ENCODE measurements at regions not wholly inside any gene's neighbourhood (a gene's known extent, or its start where the extent isn't known, plus 50 kb on each side); places are given as distances from the start of the nearest gene placed in this dataset.

- DNase-seq (ENCODE audit: low spot score): no peak
These were observed 341.8 kb downstream of the TMEM182 start for GRCh38 chr2:103103678-103104077.

- DNase-seq (ENCODE audit: low spot score): no peak
These were observed 357.5 kb downstream of the TMEM182 start for GRCh38 chr2:103119352-103119751.

DNA sequence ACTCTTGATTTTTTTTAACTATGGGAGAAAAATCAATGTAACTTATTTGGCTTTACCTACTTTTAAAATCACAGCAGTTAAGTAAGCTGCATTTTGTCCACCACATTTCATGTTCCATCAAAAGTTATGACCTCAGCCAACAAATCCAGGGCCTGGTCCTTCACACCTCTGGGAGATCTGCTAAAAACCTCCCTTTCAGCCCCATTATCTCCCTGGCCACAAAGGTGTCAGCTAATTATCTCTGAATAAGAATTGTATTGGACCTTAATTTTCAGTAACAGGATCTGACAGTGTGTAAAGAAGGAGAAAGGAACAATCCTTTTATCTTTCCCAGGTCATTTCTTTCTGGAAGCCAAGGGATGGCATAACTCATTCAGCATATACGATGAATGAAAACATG, 359.3 kb downstream of the TMEM182 start:
- DNase-seq (ENCODE audit: low spot score): no peak

DNA sequence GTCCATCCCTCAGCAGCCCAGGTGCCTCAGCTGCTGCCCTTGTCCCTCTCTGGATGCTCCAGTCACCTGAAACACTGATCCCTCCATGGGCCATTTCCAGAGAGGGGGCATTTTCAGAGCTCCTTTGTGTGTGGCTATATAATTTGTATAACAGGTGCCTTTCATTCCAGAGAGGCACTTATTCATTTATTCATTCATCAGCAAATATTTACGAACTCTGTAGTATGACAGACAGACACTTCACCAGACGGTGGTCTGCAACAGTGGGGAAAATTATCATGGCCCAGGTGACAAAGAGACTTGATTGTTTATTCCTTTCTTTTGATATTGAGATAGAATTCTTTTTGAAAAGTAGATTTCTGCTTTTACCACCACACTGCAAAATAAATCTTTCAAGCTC, 361.7 kb downstream of the TMEM182 start:
- no peak for DNase-seq (ENCODE audit: low spot score)

DNA sequence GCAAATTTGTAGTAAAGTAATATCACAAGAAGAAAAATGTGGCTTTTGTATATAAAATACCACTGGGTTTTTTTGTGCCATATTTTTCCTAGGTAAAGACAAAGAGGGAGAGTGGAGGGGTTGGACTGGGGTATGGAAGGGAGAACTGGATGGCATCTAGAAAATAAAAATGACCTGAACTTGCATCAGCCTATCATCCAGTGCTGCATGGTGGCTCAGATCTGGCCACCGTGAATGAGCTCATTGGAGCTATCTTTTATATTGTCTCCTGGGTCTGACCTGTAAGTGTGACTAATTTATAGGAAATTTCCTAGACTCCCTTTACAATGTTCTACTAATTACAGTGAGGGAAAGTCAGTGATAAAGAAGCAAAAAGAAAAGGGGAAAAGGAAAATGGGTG, 369.0 kb downstream of the TMEM182 start:
- no peak for DNase-seq (ENCODE audit: low spot score)

- DNase-seq (ENCODE audit: low spot score): no peak
These were observed 370.8 kb downstream of the TMEM182 start for GRCh38 chr2:103132536-103133217.

DNA sequence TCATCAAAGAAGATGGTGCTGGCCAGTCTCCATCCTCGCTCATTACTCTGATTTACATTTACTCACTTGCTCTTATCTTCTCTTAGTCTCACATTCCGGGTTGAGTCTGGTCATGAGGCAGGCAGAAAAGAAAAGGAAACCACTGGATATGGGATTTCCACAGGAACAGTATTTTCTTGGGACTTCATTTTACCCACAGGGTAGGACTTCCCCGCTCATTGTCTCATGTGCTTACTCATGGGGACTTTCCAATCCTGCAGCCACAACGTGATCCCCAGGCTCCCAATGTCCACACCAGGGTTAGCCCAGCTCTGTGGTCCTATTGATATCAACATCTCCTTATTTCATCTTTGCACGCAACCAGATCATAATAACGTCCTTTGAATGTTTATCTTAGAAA, 373.8 kb downstream of the TMEM182 start:
- DNase-seq (ENCODE audit: low spot score): no peak

- DNase-seq (ENCODE audit: low spot score): no peak
These were observed 376.5 kb downstream of the TMEM182 start for GRCh38 chr2:103138123-103138901.

- DNase-seq (ENCODE audit: low spot score): no peak
These were observed 377.9 kb downstream of the TMEM182 start for GRCh38 chr2:103139628-103140268.

DNA sequence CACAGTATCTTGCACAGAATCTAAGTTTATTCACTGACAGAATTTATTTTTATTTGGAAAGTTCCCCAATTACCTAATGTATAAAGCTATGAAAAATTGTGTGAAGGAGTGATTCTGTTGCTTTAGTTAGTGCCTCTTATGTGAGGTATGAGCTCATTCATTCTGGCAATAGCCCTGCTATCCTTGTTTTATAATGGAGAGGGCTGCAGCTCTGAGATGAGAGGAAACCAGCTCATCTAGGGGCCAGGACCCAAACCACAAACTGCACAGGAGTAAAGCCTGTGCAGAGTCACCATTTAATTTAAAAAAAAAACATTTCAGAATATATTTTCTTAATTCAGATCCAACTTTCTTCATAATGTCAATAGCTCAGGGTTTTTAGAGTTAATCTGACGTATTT, 383.0 kb downstream of the TMEM182 start:
- no peak for DNase-seq (ENCODE audit: low spot score)

DNA sequence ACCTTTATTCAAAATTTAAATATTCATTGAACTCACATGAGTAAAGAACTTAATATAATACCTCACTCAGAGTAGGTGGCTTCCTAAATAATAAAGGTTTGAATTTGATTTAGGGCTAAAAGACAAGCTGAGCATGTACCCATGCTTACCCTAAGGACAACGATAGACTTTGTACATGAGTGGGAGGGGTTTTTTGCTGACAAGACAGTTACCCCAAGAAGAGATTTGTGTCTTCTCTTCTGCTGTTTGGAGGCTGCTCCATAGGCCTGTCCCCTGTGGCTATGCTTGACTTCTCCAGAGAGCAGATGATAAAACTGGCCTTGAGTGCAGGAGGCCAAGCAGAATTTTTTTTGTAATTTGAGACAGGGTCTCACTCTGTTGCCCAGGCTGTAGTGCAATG, 383.9 kb downstream of the TMEM182 start:
- no peak for DNase-seq (ENCODE audit: low spot score)

- no peak for DNase-seq (ENCODE audit: low spot score)
These were observed 389.2 kb downstream of the TMEM182 start for GRCh38 chr2:103151046-103151445.

DNA sequence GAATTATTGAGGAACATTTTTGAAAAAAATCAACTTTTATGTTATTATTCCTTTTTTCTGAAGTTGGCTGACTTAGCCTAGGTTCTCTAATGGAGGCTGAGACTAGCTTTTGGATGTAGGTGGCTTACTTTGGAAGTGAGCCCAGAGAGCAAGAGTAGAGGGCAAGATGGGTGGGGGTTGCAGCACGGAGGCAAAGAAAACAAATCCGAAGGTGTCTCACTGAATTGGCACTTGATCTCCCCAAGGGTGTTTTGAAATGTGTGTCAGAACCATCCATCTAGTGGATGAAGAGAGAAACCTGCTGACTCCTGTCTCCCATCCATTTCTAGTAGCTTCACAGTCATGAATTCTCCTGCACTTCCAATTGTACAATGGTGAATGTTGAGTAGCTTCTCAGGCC, 390.7 kb downstream of the TMEM182 start:
- DNase-seq (ENCODE audit: low spot score): no peak

- no peak for DNase-seq (ENCODE audit: low spot score)
These were observed 391.9 kb downstream of the TMEM182 start for GRCh38 chr2:103153580-103154284.

DNA sequence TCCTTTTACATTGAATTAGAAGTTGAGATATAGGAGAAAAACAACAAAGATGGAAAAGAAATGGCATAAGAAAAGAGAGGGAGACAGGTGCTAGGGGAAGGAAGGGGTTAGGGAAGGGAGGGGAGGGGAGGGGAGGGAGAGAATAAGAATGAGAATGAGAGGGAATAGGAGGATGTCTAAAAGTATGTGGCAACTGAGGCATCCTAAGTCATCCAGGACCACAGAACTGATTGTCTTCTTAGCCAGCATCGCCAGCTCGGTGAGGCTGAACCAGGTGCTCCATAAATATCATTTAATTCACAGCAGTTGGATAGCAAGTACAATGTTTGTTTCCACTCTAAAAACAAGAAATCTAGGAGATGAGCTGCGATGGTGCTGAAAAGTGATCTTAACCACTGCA, 393.5 kb downstream of the TMEM182 start:
- DNase-seq (ENCODE audit: low spot score): no peak

- no peak for DNase-seq (ENCODE audit: low spot score)
These were observed 397.2 kb downstream of the TMEM182 start for GRCh38 chr2:103159018-103159417.

DNA sequence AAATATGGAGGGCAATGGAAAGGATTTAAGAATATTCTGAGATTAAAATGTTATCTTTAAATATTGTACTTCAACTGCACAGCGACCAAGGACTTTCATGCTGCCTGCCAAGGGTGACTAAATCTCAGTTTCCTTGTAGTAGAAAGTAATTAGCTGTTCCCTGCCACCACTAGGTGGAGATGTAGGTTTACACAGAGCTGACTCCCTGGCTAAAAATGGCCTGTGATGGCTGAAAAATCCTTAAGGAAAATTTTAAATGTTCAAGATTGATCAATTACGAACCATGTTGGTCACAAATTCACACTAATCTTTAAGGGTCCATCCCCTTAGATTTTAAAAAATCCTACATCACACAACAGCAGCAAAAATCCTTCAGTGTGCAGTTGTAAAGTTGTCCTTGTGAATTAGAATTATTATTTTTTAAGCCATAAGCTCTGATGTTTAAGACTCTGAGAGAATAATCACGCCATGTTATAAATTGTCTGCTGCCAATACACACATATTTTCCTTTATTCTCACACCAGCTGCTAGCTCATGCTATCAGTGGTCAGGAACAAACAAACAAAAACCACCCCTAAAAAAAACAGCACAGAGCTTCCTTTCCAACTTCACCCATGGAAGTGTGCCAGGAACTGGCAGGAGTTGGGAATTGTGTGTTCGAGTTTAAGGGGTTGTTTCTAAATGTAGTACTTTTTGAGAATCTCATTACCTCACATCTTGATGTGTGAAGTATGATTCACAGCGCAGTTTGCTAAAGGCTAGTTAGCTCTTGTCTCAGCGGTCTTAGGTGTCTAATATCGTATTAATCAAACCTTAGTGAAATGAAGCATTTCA, 399.8 kb downstream of the TMEM182 start:
- peak; percentile 36 for DNase-seq (ENCODE audit: low spot score)

DNA sequence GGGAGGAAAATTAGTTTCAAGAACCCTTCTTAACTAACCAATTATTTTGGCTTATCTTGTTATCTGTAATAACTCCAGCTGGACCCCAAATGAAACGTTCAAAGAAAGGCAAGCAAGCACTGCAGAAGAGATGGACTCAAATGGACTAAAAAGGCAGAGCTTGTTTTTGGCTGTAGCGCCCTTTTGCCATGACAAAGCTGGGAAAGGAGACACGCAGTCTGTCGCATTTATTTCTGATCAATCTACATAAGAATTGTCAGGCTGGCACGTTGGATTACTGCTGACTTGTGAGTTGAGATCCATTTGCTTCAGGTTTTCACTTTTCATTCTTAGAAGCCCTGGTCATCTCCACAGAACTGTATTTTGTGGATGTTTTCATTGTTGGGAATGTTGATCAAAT, 402.9 kb downstream of the TMEM182 start:
- DNase-seq (ENCODE audit: low spot score): no peak

DNA sequence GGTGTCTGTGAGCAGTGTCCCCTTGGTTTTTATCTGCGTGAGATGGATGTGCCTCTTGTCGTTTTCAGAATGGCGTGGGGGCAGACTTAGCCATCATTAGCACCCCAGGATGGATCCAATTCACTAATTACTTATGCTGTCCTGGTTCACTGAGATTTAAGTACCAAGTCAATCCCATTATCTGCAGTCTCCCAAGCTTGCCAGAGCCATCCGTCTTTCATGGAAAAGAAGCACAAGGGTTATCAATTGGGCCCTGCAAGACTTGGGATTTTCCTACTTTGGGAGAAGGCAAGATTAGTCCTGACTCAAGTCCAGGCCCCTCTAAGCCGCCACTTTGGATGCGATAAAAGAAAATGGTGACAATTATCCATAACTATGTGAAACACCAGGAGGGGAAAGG, 404.0 kb downstream of the TMEM182 start:
- no peak for DNase-seq (ENCODE audit: low spot score)

DNA sequence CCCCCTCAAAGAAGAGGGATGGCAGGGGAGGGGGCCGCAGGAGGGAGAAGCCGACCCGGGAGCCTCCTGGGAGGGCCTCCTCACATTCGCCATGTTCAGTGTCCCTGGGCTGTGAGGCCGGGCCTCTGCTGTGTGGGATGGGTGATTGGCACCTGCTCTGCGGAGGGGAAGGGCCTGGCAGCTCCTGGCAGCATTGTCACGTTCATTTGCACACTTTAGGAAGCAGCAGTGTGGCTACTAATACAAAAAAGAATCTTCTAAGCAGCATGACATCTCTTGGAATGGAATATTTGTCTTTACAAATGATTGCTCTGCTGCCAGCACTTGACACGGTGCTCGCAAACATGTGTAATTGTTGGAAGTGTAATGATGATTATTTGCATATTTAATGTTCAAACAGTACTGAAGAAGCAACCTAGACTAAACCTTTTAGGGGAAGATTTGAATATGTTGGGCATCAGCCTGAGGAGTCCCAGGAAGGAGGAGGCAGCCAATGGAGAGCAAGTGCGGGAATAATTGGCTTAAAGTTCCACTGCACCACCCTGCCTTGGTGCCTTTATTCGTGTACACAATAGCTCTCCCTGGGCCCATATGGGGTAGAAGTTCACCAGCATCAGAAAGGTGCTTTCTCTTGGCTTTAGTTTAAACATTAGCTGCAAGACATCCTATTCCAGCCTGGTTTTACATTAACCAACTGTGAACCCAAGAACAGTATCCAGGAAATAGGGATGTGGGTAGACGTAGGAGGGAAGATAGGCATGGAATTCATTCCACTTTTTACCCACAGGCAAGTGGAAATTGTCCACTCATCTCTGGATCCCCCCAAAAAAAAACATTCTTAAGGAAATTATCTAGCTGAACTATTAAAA, 404.9 kb downstream of the TMEM182 start:
- DNase-seq (ENCODE audit: low spot score): no peak

GRCh38 chr2:103167599-103167998, 405.8 kb downstream of the TMEM182 start:
- DNase-seq (ENCODE audit: low spot score): no peak

Measured in cerebellar cortex (tissue), 1 donor.